HepG2 (cell line): ENCODE measurements at regions not wholly inside any gene's neighbourhood (a gene's known extent, or its start where the extent isn't known, plus 50 kb on each side); places are given as distances from the start of the nearest gene placed in this dataset.

Experiments used
- ATAC-seq: fragments of 200-7000 bp; cut with Tn5 transposase; 3 replicates; pipeline ENCODE4 v1.9.1; 2020; ENCODE audit warnings: mild to moderate bottlenecking, moderate library complexity
- BruUV-seq: library from RNA; stranded (reverse); fragments of 400-500 nt; replicated peaks from 2 replicates; lab custom pipeline; 2021; lab: Mats Ljungman, UMichigan
- CTCF ChIA-PET: fragments of 300-600 bp; formaldehyde crosslinking; extraction: SDS; loops from one replicate; lab custom pipeline; 2021; ENCODE audit warnings: low total read pairs, inconsistent platforms, low intra/inter-chr PET ratio; lab: Yijun Ruan, JAX
- POLR2A ChIA-PET: fragments of 350-600 bp; sonication (Branson Sonifier 250); formaldehyde crosslinking; loops from one replicate; lab custom pipeline; 2020; ENCODE audit warnings: antibody characterized with exemption, inconsistent platforms; lab: Yijun Ruan, JAX
- DNase-seq: peaks from one replicate; pipeline ENCODE4 v3.0.0-alpha.2; 2015; ENCODE audit warnings: low spot score
- FAIRE-seq: peaks from 3 replicates; lab custom pipeline; 2011; peaks lifted over from hg19 to GRCh38; lab: Jason Lieb, UNC
- H2AFZ ChIP-seq: one replicate; pipeline ENCODE4 v1.6.1; 2011; ENCODE audit warnings: low read length, inconsistent platforms
- H3K27ac ChIP-seq: fragments of 300-600 bp; 3 replicates; pipeline ENCODE4 v1.8.0; 2011; ENCODE audit warnings: mixed run types, mild to moderate bottlenecking, mixed read lengths, low read length, inconsistent platforms; ENCODE audit not compliant: insufficient read depth; ENCODE audit errors: extremely low read length
- H3K27me3 ChIP-seq, 2 experiments: fragments of 200-600 bp in 1 of 2; 2 replicates in 1 of 2; 3 replicates in 1 of 2; pipeline versions ENCODE4 v1.6.0 to v1.8.0; 2011; ENCODE audit warnings: low read length in 2 of 2, mild to moderate bottlenecking in 2 of 2, moderate library complexity in 2 of 2, inconsistent platforms in 1 of 2; ENCODE audit not compliant: insufficient read depth in 2 of 2, control insufficient read depth in 1 of 2
- H3K36me3 ChIP-seq, 2 experiments: fragments of 200-600 bp in 1 of 2; replicated peaks in 1 of 2; 2 replicates in 1 of 2; 3 replicates in 1 of 2; pipeline versions ENCODE4 v1.5.1 to v1.8.0; 2011; ENCODE audit warnings: low read length in 2 of 2, inconsistent platforms in 1 of 2; ENCODE audit not compliant: insufficient read depth in 2 of 2, control insufficient read depth in 1 of 2
- H3K4me1 ChIP-seq: 2 replicates; pipeline ENCODE4 v1.5.1; 2012; ENCODE audit warnings: low read length, inconsistent platforms; ENCODE audit not compliant: insufficient read depth
- H3K4me2 ChIP-seq: 2 replicates; pipeline ENCODE4 v1.6.0; 2011; ENCODE audit warnings: low read depth, low read length, inconsistent platforms
- H3K4me3 ChIP-seq, 3 experiments: fragments of 200-600 bp in 1 of 3; sonication (generic), shearing (Covaris generic) in 1 of 3; replicated peaks in 1 of 3; 2 replicates each; pipeline ENCODE4 v1.5.1; 2011 to 2016; ENCODE audit warnings: low read length in 3 of 3, inconsistent platforms in 2 of 3, low read depth in 2 of 3, mild to moderate bottlenecking in 2 of 3, control low read depth in 1 of 3, mixed read lengths in 1 of 3; ENCODE audit not compliant: insufficient read depth in 1 of 3
- H3K79me2 ChIP-seq: one replicate; pipeline ENCODE4 v1.6.1; 2011; ENCODE audit warnings: low read length, inconsistent platforms; ENCODE audit not compliant: insufficient read depth
- H3K9ac ChIP-seq: 2 replicates; pipeline ENCODE4 v1.6.0; 2011; ENCODE audit warnings: mild to moderate bottlenecking, low read depth, low read length, inconsistent platforms; ENCODE audit not compliant: insufficient read depth
- H3K9me3 ChIP-seq: 2 replicates; pipeline ENCODE4 v1.5.1; 2012; ENCODE audit warnings: mild to moderate bottlenecking, low read length
- H4K20me1 ChIP-seq: 2 replicates; pipeline ENCODE4 v1.6.0; 2011; ENCODE audit warnings: inconsistent platforms, mild to moderate bottlenecking, low read length, moderate library complexity; ENCODE audit not compliant: insufficient read depth
- ATF4 ChIP-seq, 2 experiments: fragments of 450-650 bp in 1 of 2; sonication (generic) in 1 of 2; formaldehyde crosslinking; IDR thresholded peaks; 2 replicates each; pipeline versions ENCODE4 v1.5.0 to v1.8.0; 2020 to 2022; ENCODE audit warnings: mild to moderate bottlenecking in 1 of 2, missing genetic modification reagents in 1 of 2
- FLYWCH1 ChIP-seq: sonication (generic); formaldehyde crosslinking; IDR thresholded peaks from 2 replicates; pipeline ENCODE4 v1.8.1; 2023; ENCODE audit warnings: mild to moderate bottlenecking, missing genetic modification reagents
- STAT5B ChIP-seq: sonication (generic); formaldehyde crosslinking; IDR thresholded peaks from 2 replicates; pipeline ENCODE4 v1.4.0; 2020; ENCODE audit warnings: missing genetic modification reagents
- TEAD3 ChIP-seq: optimal IDR thresholded peaks from 2 replicates; pipeline ENCODE3; 2016; ENCODE audit warnings: borderline replicate concordance
- ZFP1 ChIP-seq: IDR thresholded peaks from 2 replicates; pipeline ENCODE4 v1.6.1; 2016
- ZHX1 ChIP-seq: sonication (generic); formaldehyde crosslinking; IDR thresholded peaks from 2 replicates; pipeline ENCODE4 v1.8.1; 2022; ENCODE audit warnings: low read depth, mild to moderate bottlenecking, missing genetic modification reagents
- ZNF451 ChIP-seq: sonication (generic); formaldehyde crosslinking; IDR thresholded peaks from 2 replicates; pipeline ENCODE4 v1.5.0; 2020; ENCODE audit warnings: mild to moderate bottlenecking, missing genetic modification reagents
- ZNF564 ChIP-seq: sonication (generic); formaldehyde crosslinking; IDR thresholded peaks from 2 replicates; pipeline ENCODE4 v1.8.1; 2023; ENCODE audit warnings: mild to moderate bottlenecking, missing genetic modification reagents
- ZNF660 ChIP-seq: sonication (generic); formaldehyde crosslinking; IDR thresholded peaks from 2 replicates; pipeline ENCODE4 v1.5.1; 2020; ENCODE audit warnings: mild to moderate bottlenecking, low read depth, missing genetic modification reagents, borderline replicate concordance
- ZNF674 ChIP-seq: sonication (generic); formaldehyde crosslinking; IDR thresholded peaks from 2 replicates; pipeline ENCODE4 v1.5.0; 2020; ENCODE audit warnings: low read depth, mild to moderate bottlenecking, missing genetic modification reagents
- ZNF687 ChIP-seq: sonication (generic); formaldehyde crosslinking; IDR thresholded peaks from 2 replicates; pipeline ENCODE4 v1.5.1; 2020; ENCODE audit warnings: mild to moderate bottlenecking, missing genetic modification reagents, moderate library complexity
- ZNF747 ChIP-seq: sonication (generic); formaldehyde crosslinking; IDR thresholded peaks from 2 replicates; pipeline ENCODE4 v1.8.1; 2023; ENCODE audit warnings: missing genetic modification reagents, mild to moderate bottlenecking, borderline replicate concordance
- ZNF891 ChIP-seq: sonication (generic); formaldehyde crosslinking; IDR thresholded peaks from 2 replicates; pipeline ENCODE4 v1.5.0; 2020; ENCODE audit warnings: mild to moderate bottlenecking, missing genetic modification reagents
- WGBS: methylation state at CpG from one replicate; pipeline ENCODE4 v1.1.6; 2017; ENCODE audit warnings: low lambda C conversion rate; 5-methylcytosine and 5-hydroxymethylcytosine counted together
- in situ Hi-C: cut with HindIII; loops from 2 replicates; pipeline ENCODE4 v1.10.0; 2017; ENCODE audit warnings: low pct_unique_long_range_greater_than_20kb; ENCODE audit not compliant: extremely low pct_ligation_motif_present
- intact Hi-C: fragments of 100-400 bp; cut with micrococcal nuclease; formaldehyde crosslinking; loops from one replicate; pipeline ENCODE4 v1.10.0; 2022; ENCODE audit not compliant: unreplicated experiment

GRCh38 chr9:70472268-70473249 lies 58.1 kb upstream of the KLF9 start:
- TF ChIP-seq FLYWCH1 (no peak), STAT5B (CRISPR knock-in tag) (no peak), ZNF564 (CRISPR knock-in tag) (no peak), ZNF747 (CRISPR knock-in tag) (no peak), ZNF674 (no peak), ZHX1 (no peak), ZNF687 (no peak), ZFP1 (no peak), ZNF451 (no peak), ZNF891 (CRISPR knock-in tag) (no peak), ATF4 (CRISPR knock-in tag; IDR thresholded peaks at IDR 0.05) (no peak), ZNF660 (CRISPR knock-in tag) (no peak), TEAD3 (CRISPR knock-in tag) (no peak)
- TF ChIP-seq, all 625 proteins: peak for 0
- no peak for FAIRE-seq
- ATAC-seq: no peak
- Histone ChIP-seq H3K27ac (no peak overlapping the region), H2AFZ (no peak overlapping the region), H4K20me1 (no peaks in the 10 kb centered on the region), H3K36me3 (no peaks in the 10 kb centered on the region), H3K4me1 (peaks cover 58% of the 10 kb centered on the region), H3K9ac (no peak overlapping the region), H3K4me2 (no peak overlapping the region), H3K4me3 (no peak overlapping the region), H3K27me3 (peaks cover 0 to 4% of the 10 kb centered on the region in 2 experiments; a peak in 1 of 5 replicates), H3K9me3 (no peaks in the 10 kb centered on the region), H3K79me2 (no peaks in the 10 kb centered on the region)
- intact Hi-C loops (no loop called here), in situ Hi-C loops (no loop called here)
- BruUV-seq: no TSS peak
- POLR2A ChIA-PET: interaction anchor here (1.3 kb wide), 1 partner anchor 54 kb away, joined by 3 read pairs; no protein-coding TSS in a partner anchor
- DNase-seq: no peak
- WGBS: 77% methylated on average over 14 of the region's 14 CpGs
- CTCF ChIA-PET: no interaction called here
